ENCODE measurements at regions not wholly inside any gene's neighbourhood (a gene's known extent, or its start where the extent isn't known, plus 50 kb on each side); places are given as distances from the start of the nearest gene placed in this dataset.

DNA sequence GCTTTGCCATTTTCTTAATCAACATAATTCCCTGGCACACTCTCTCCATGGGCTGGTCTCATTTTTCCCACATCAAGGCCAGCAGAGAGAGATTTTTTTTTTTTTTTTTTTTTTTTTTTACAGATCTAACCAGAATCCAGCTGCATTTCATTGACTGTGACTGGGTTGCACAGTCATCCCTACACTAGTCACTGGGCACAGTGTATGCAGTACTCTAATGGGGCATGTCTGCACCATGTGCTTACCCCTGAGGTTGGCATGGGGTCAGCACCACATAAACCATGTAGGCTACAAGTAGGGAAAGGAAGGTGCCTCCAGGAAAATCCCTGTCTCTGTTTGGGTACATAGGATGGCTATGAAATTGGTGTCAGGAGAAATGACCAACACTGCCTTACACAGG, 64.1 kb upstream of the LRP8 start:
- Histone ChIP-seq H3K36me3 (ENCODE audit: insufficient read depth, low read length, poor library complexity, severe bottlenecking) (no peaks in the 10 kb centered on the region), H3K4me1 (ENCODE audit: insufficient read depth, low read length, poor library complexity, severe bottlenecking) (no peaks in the 10 kb centered on the region), H3K27ac (ENCODE audit: low read depth, low read length, poor library complexity, severe bottlenecking) (no peak overlapping the region), H3K4me3 (ENCODE audit: low read depth, low read length, poor library complexity, severe bottlenecking) (no peak overlapping the region), H3K9me3 (ENCODE audit: low read depth, low read length, poor library complexity, severe bottlenecking) (no peaks in the 10 kb centered on the region), H3K27me3 (replicated peaks; ENCODE audit: insufficient read depth, low read depth, low read length, poor library complexity) (no peaks in the 10 kb centered on the region)
- intact Hi-C loops (cut with micrococcal nuclease; ENCODE audit: unreplicated experiment), result loop anchor here (2.0 kb wide), 1 partner anchor 113 kb away; no protein-coding TSS in a partner anchor
- ChIA-PET POLR2A (ENCODE audit: low non-redundant PET) (no interaction called here), CTCF (interaction anchor here (0.6 kb wide), 1 partner anchor 85 kb away, joined by 8 read pairs; no protein-coding TSS in a partner anchor)
- DNase-seq (ENCODE audit: low spot score), result no peak
- no TSS peak for BruUV-seq (replicated peaks)
- no peak for TF ChIP-seq EZH2 (IDR thresholded peaks at IDR 0.05; ENCODE audit: borderline replicate concordance, low read depth, low read length, poor library complexity, severe bottlenecking)
- no peak for TF ChIP-seq CTCF (conservative IDR thresholded peaks at IDR 0.05; ENCODE audit: low read depth, low read length)

DNA sequence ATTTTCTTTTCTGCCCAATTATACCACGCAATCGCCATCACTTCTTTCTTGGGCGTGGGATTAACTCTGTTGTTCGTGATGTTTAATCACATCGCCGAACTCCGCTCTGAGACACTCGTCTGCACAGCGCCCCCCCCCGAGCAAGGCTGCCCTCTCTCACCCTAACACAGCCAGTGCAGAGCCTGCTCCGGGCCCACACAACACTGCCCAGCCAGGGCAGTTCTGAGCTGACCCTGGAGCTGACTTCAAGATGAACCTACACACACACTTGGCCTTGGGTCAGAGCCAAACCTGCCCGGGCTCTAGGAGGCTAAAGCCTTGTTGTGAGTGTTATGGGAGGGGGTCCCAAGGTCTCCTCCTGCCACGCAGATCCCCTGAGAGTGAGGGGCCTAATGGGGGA, 64.6 kb upstream of the LRP8 start:
- Histone ChIP-seq H3K4me3 (ENCODE audit: low read depth, low read length, poor library complexity, severe bottlenecking) (no peak overlapping the region), H3K9me3 (ENCODE audit: low read depth, low read length, poor library complexity, severe bottlenecking) (no peaks in the 10 kb centered on the region), H3K36me3 (ENCODE audit: insufficient read depth, low read length, poor library complexity, severe bottlenecking) (no peaks in the 10 kb centered on the region), H3K27me3 (replicated peaks; ENCODE audit: insufficient read depth, low read depth, low read length, poor library complexity) (no peaks in the 10 kb centered on the region), H3K27ac (ENCODE audit: low read depth, low read length, poor library complexity, severe bottlenecking) (no peak overlapping the region), H3K4me1 (ENCODE audit: insufficient read depth, low read length, poor library complexity, severe bottlenecking) (no peaks in the 10 kb centered on the region)
- intact Hi-C loops (cut with micrococcal nuclease; ENCODE audit: unreplicated experiment), result loop anchor here (2.0 kb wide), 1 partner anchor 114 kb away; no protein-coding TSS in a partner anchor
- CTCF ChIA-PET, result interaction anchor here (0.6 to 1.6 kb wide), 2 partner anchors 85 to 114 kb away, joined by 8 to 12 read pairs; no protein-coding TSS in a partner anchor
- BruUV-seq (replicated peaks), result no TSS peak
- TF ChIP-seq CTCF (conservative IDR thresholded peaks at IDR 0.05; ENCODE audit: low read depth, low read length), result no peak
- no peak for DNase-seq (ENCODE audit: low spot score)
- POLR2A ChIA-PET (ENCODE audit: low non-redundant PET), result no interaction called here

DNA sequence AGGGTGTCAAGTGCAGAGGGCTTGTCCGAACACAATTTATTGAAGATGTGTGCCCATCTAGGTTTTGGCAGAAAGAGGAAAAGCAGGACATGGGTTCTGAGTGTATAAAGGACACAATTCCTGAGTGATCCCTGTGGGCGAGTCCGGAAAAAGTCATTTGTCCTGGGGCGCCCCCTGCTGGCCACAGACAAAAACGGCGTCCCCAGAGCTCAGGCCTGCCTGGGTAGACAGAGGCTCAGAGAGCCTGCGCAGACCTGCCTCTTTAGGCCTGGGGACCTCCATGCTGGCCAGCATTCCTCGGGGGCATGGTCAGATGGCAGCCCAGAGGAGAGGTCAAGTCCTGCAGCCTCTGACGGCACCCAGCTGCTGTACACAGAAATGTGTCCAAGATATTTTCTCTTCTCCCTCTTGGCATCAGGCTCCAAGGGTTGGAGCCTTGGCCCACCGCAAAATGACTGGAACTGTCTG, 65.5 kb upstream of the LRP8 start:
- no peaks in the 10 kb centered on the region for H3K4me1 ChIP-seq (ENCODE audit: insufficient read depth, low read length, poor library complexity, severe bottlenecking)
- TF ChIP-seq EZH2 (IDR thresholded peaks at IDR 0.05; ENCODE audit: borderline replicate concordance, low read depth, low read length, poor library complexity, severe bottlenecking) (no peak), CTCF (conservative IDR thresholded peaks at IDR 0.05; ENCODE audit: low read depth, low read length) (peak; percentile 69)
- CTCF ChIA-PET, result interaction anchor here (0.5 to 1.6 kb wide), 4 partner anchors 19 to 135 kb away, joined by 3 to 12 read pairs (median 4); no protein-coding TSS in a partner anchor
- intact Hi-C loops (cut with micrococcal nuclease; ENCODE audit: unreplicated experiment), result loop anchor here (2.0 kb wide), 1 partner anchor 115 kb away; no protein-coding TSS in a partner anchor
- no peak overlapping the region for H3K27ac ChIP-seq (ENCODE audit: low read depth, low read length, poor library complexity, severe bottlenecking)
- POLR2A ChIA-PET (ENCODE audit: low non-redundant PET), result no interaction called here
- no peaks in the 10 kb centered on the region for H3K36me3 ChIP-seq (ENCODE audit: insufficient read depth, low read length, poor library complexity, severe bottlenecking)
- no peak overlapping the region for H3K4me3 ChIP-seq (ENCODE audit: low read depth, low read length, poor library complexity, severe bottlenecking)
- no peaks in the 10 kb centered on the region for H3K9me3 ChIP-seq (ENCODE audit: low read depth, low read length, poor library complexity, severe bottlenecking)
- H3K27me3 ChIP-seq (replicated peaks; ENCODE audit: insufficient read depth, low read depth, low read length, poor library complexity), result no peaks in the 10 kb centered on the region
- peak; percentile 59 for DNase-seq (ENCODE audit: low spot score)
- no TSS peak for BruUV-seq (replicated peaks)

Measured in A673 (cell line).